IgD-negative memory B cell (primary cell): ENCODE measurements at regions not wholly inside any gene's neighbourhood (a gene's known extent, or its start where the extent isn't known, plus 50 kb on each side); places are given as distances from the start of the nearest gene placed in this dataset.
A peak's percentile ranks its signal among the peaks of the same experiment; 100 is the strongest.

Experiments used
- H3K27ac Mint-ChIP-seq, 3 donors: one replicate each; pipeline ENCODE4 v1.8.0; 2020 to 2022; ENCODE audit warnings: mild to moderate bottlenecking in 3 of 3, mixed read lengths in 3 of 3, moderate library complexity in 1 of 3
- H3K27me3 Mint-ChIP-seq: one replicate; pipeline ENCODE4 v1.8.0; 2021; ENCODE audit warnings: mixed read lengths
- H3K36me3 Mint-ChIP-seq: one replicate; pipeline ENCODE4 v1.8.0; 2020; ENCODE audit warnings: mild to moderate bottlenecking, mixed read lengths
- H3K4me1 Mint-ChIP-seq, 3 donors: one replicate each; pipeline ENCODE4 v1.8.0; 2020 to 2022; ENCODE audit warnings: mixed read lengths in 3 of 3, mild to moderate bottlenecking in 1 of 3
- H3K4me3 Mint-ChIP-seq, 4 donors: one replicate each; pipeline ENCODE4 v1.8.0; 2020 to 2022; ENCODE audit warnings: mild to moderate bottlenecking in 4 of 4, mixed read lengths in 4 of 4, moderate library complexity in 3 of 4
- H3K9me3 Mint-ChIP-seq, 3 donors: one replicate each; pipeline ENCODE4 v1.8.0; 2020 to 2021; ENCODE audit warnings: mixed read lengths in 3 of 3, mild to moderate bottlenecking in 1 of 3

- Mint-ChIP-seq H3K27ac (no peak overlapping the region), H3K27me3 (no peaks in the 10 kb centered on the region), H3K9me3 (peaks cover 0 to 2% (median 0%) of the 10 kb centered on the region in 3 donors), H3K4me1 (no peaks in the 10 kb centered on the region), H3K36me3 (peaks cover 2% of the 10 kb centered on the region), H3K4me3 (no peak overlapping the region)
Measured at GRCh38 chr2:58976375-58977071, 735.4 kb upstream of the FANCL start.

- H3K9me3 Mint-ChIP-seq: peaks cover 0 to 2% (median 0%) of the 10 kb centered on the region in 3 donors
- no peak overlapping the region for H3K27ac Mint-ChIP-seq
- H3K4me1 Mint-ChIP-seq: no peaks in the 10 kb centered on the region
- no peaks in the 10 kb centered on the region for H3K27me3 Mint-ChIP-seq
- H3K4me3 Mint-ChIP-seq: no peak overlapping the region
- peaks cover 2% of the 10 kb centered on the region for H3K36me3 Mint-ChIP-seq
Measured at GRCh38 chr2:58974881-58975280, 733.8 kb upstream of the FANCL start.

- peaks cover 2% of the 10 kb centered on the region for H3K36me3 Mint-ChIP-seq
- no peak overlapping the region for H3K27ac Mint-ChIP-seq
- H3K4me1 Mint-ChIP-seq: no peaks in the 10 kb centered on the region
- H3K27me3 Mint-ChIP-seq: no peaks in the 10 kb centered on the region
- no peak overlapping the region for H3K4me3 Mint-ChIP-seq
- H3K9me3 Mint-ChIP-seq: peaks cover 0 to 2% (median 0%) of the 10 kb centered on the region in 3 donors
Measured at GRCh38 chr2:58974426-58974825, 733.3 kb upstream of the FANCL start.

- H3K9me3 Mint-ChIP-seq: peaks cover 0 to 2% (median 0%) of the 10 kb centered on the region in 3 donors
- no peaks in the 10 kb centered on the region for H3K27me3 Mint-ChIP-seq
- no peaks in the 10 kb centered on the region for H3K4me1 Mint-ChIP-seq
- no peak overlapping the region for H3K27ac Mint-ChIP-seq
- peaks cover 2% of the 10 kb centered on the region for H3K36me3 Mint-ChIP-seq
- H3K4me3 Mint-ChIP-seq: no peak overlapping the region
Measured at GRCh38 chr2:58973811-58974281, 732.7 kb upstream of the FANCL start.

- Mint-ChIP-seq H3K36me3 (peaks cover 2% of the 10 kb centered on the region), H3K9me3 (peaks cover 0 to 2% (median 0%) of the 10 kb centered on the region in 3 donors), H3K27me3 (no peaks in the 10 kb centered on the region), H3K4me3 (no peak overlapping the region), H3K27ac (no peak overlapping the region), H3K4me1 (no peaks in the 10 kb centered on the region)
Measured at GRCh38 chr2:58972737-58973136, 731.6 kb upstream of the FANCL start.

GRCh38 chr2:58971511-58972360 lies 730.6 kb upstream of the FANCL start:
- Mint-ChIP-seq H3K4me3 (no peak overlapping the region), H3K27me3 (no peaks in the 10 kb centered on the region), H3K36me3 (peaks cover 2% of the 10 kb centered on the region)

GRCh38 chr2:58970365-58970764 lies 729.2 kb upstream of the FANCL start:
- no peak overlapping the region for H3K27ac Mint-ChIP-seq
- H3K36me3 Mint-ChIP-seq: no peaks in the 10 kb centered on the region
- no peaks in the 10 kb centered on the region for H3K9me3 Mint-ChIP-seq
- no peaks in the 10 kb centered on the region for H3K4me1 Mint-ChIP-seq
- H3K27me3 Mint-ChIP-seq: no peaks in the 10 kb centered on the region
- H3K4me3 Mint-ChIP-seq: no peak overlapping the region

More at GRCh38 chr2:58971511-58972360, 730.6 kb upstream of the FANCL start:
- no peak overlapping the region for H3K27ac Mint-ChIP-seq
- H3K4me1 Mint-ChIP-seq: no peaks in the 10 kb centered on the region
- peaks cover 0 to 2% (median 0%) of the 10 kb centered on the region in 3 donors for H3K9me3 Mint-ChIP-seq

GRCh38 chr2:58968885-58969284 lies 727.8 kb upstream of the FANCL start:
- Mint-ChIP-seq H3K4me1 (no peaks in the 10 kb centered on the region), H3K27ac (no peak overlapping the region), H3K36me3 (no peaks in the 10 kb centered on the region), H3K9me3 (no peaks in the 10 kb centered on the region), H3K27me3 (no peaks in the 10 kb centered on the region), H3K4me3 (no peak overlapping the region)

GRCh38 chr2:58967736-58968135 lies 726.6 kb upstream of the FANCL start:
- Mint-ChIP-seq H3K36me3 (no peaks in the 10 kb centered on the region), H3K4me3 (peak overlapping the region in 1 of 4 donors; percentile 9), H3K4me1 (no peaks in the 10 kb centered on the region)

GRCh38 chr2:58965602-58966001 lies 724.5 kb upstream of the FANCL start:
- Mint-ChIP-seq H3K27me3 (no peaks in the 10 kb centered on the region), H3K4me1 (no peaks in the 10 kb centered on the region), H3K9me3 (no peaks in the 10 kb centered on the region), H3K27ac (no peak overlapping the region), H3K36me3 (no peaks in the 10 kb centered on the region), H3K4me3 (no peak overlapping the region)

More at GRCh38 chr2:58967736-58968135, 726.6 kb upstream of the FANCL start:
- Mint-ChIP-seq H3K27ac (no peak overlapping the region), H3K27me3 (no peaks in the 10 kb centered on the region), H3K9me3 (no peaks in the 10 kb centered on the region)

- Mint-ChIP-seq H3K4me1 (no peaks in the 10 kb centered on the region), H3K4me3 (no peak overlapping the region), H3K27ac (no peak overlapping the region), H3K36me3 (no peaks in the 10 kb centered on the region), H3K27me3 (peaks cover 3% of the 10 kb centered on the region), H3K9me3 (no peaks in the 10 kb centered on the region)
Measured at GRCh38 chr2:58959996-58960395, 718.9 kb upstream of the FANCL start.

- no peaks in the 10 kb centered on the region for H3K36me3 Mint-ChIP-seq
- H3K9me3 Mint-ChIP-seq: no peaks in the 10 kb centered on the region
- no peaks in the 10 kb centered on the region for H3K4me1 Mint-ChIP-seq
- no peak overlapping the region for H3K27ac Mint-ChIP-seq
- no peak overlapping the region for H3K4me3 Mint-ChIP-seq
- peaks cover 3% of the 10 kb centered on the region for H3K27me3 Mint-ChIP-seq
Measured at GRCh38 chr2:58957188-58957840, 716.2 kb upstream of the FANCL start.

GRCh38 chr2:58954880-58955385 lies 713.8 kb upstream of the FANCL start:
- Mint-ChIP-seq H3K27me3 (peaks cover 7% of the 10 kb centered on the region), H3K9me3 (no peaks in the 10 kb centered on the region), H3K27ac (no peak overlapping the region), H3K4me3 (no peak overlapping the region), H3K4me1 (no peaks in the 10 kb centered on the region), H3K36me3 (no peaks in the 10 kb centered on the region)

GRCh38 chr2:58951722-58952121 lies 710.6 kb upstream of the FANCL start:
- Mint-ChIP-seq H3K27me3 (peaks cover 3% of the 10 kb centered on the region), H3K9me3 (peaks cover 0 to 2% (median 0%) of the 10 kb centered on the region in 3 donors), H3K36me3 (no peaks in the 10 kb centered on the region), H3K27ac (no peak overlapping the region), H3K4me3 (no peak overlapping the region), H3K4me1 (no peaks in the 10 kb centered on the region)
